ENCODE measurements at regions not wholly inside any gene's neighbourhood (a gene's known extent, or its start where the extent isn't known, plus 50 kb on each side); places are given as distances from the start of the nearest gene placed in this dataset.
A peak's percentile ranks its signal among the peaks of the same experiment; 100 is the strongest.

DNA sequence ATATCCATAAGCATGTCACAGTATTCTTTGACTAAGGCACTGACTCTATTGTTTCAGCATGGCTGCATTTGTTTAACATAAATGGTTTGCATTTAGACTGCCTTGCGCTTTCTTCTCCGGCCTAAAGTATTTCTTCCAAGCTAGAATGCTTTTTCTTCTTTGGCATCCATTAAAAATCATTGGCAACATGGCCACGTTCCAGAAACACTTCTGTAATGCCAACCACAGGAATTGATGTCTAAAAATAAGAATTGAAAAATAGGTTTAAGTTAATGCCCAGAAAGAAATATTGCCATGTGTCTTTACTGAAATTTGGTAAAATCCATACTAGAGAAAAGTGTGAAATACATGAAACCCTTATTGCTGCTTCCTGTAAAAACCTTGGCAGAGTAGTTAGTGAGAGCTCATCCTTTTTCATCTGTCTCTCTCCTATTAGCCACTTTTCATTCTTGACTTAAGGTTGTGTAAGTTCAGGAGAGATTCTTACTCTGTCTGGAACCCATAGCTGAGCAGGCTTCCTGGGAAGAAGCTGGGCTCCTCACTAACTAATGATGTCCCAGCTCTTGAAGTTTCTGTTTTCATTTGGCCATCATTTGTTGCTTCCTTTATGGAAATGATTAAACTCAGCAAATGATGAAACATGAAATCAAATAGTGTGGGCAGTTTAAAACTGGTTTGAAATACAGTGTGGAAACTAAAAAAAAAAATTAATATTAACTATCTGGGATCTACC, 58.2 kb upstream of the RPS23 start:
- WGBS, 2 donors, result 90 to 93% methylated on average over 3 of the region's 3 CpGs
- peak overlapping the region in 1 of 2 donors; percentile 46 for H3K27ac ChIP-seq (ENCODE audit: low read depth in 1 of 2, low read length in 1 of 2)
- ATAC-seq (ENCODE audit: insufficient read depth, low FRiP score) (no peak), DNase-seq (no peak)
- no peaks in the 10 kb centered on the region for H3K9me3 ChIP-seq (ENCODE audit: control insufficient read depth in 4 of 4, insufficient read depth in 3 of 4, low read length in 3 of 4)
- H3K4me1 ChIP-seq (ENCODE audit: control insufficient read depth in 5 of 5, insufficient read depth in 5 of 5, low read length in 5 of 5), result peaks cover 0 to 5% (median 0%) of the 10 kb centered on the region in 5 donors
- no peaks in the 10 kb centered on the region for H3K27me3 ChIP-seq (ENCODE audit: control insufficient read depth in 3 of 3, insufficient read depth in 3 of 3, low read length in 2 of 3)
- no peak for TF ChIP-seq CTCF (IDR thresholded peaks at IDR 0.05; ENCODE audit: control extremely low read depth, extremely low read depth)
- no peaks in the 10 kb centered on the region for H3K36me3 ChIP-seq (ENCODE audit: control insufficient read depth in 4 of 4, insufficient read depth in 4 of 4, low read length in 4 of 4)
- no peak overlapping the region for H3K4me3 ChIP-seq
- H3K9ac ChIP-seq (ENCODE audit: insufficient read depth in 1 of 2, low read length in 2 of 2), result no peak overlapping the region

- no peak for TF ChIP-seq CTCF (IDR thresholded peaks at IDR 0.05; ENCODE audit: control extremely low read depth, extremely low read depth)
- Histone ChIP-seq H3K27ac (ENCODE audit: low read depth in 1 of 2, low read length in 1 of 2) (peak overlapping the region; percentile 54 to 83), H3K36me3 (ENCODE audit: control insufficient read depth in 4 of 4, insufficient read depth in 4 of 4, low read length in 4 of 4) (no peaks in the 10 kb centered on the region), H3K4me3 (no peak overlapping the region), H3K4me1 (ENCODE audit: control insufficient read depth in 5 of 5, insufficient read depth in 5 of 5, low read length in 5 of 5) (peaks cover 0 to 6% (median 0%) of the 10 kb centered on the region in 5 donors), H3K27me3 (ENCODE audit: control insufficient read depth in 3 of 3, insufficient read depth in 3 of 3, low read length in 2 of 3) (no peaks in the 10 kb centered on the region), H3K9me3 (ENCODE audit: control insufficient read depth in 4 of 4, insufficient read depth in 3 of 4, low read length in 3 of 4) (no peaks in the 10 kb centered on the region), H3K9ac (ENCODE audit: insufficient read depth in 1 of 2, low read length in 2 of 2) (no peak overlapping the region)
- DNase-seq, result no peak
- 85 to 92% methylated on average over 5 of the region's 5 CpGs for WGBS, 2 donors
- ATAC-seq (ENCODE audit: insufficient read depth, low FRiP score), result no peak
Measured at GRCh38 chr5:82335806-82336205, 57.7 kb upstream of the RPS23 start.

- no peak overlapping the region for H3K4me3 ChIP-seq
- no peaks in the 10 kb centered on the region for H3K9me3 ChIP-seq (ENCODE audit: control insufficient read depth in 4 of 4, insufficient read depth in 3 of 4, low read length in 3 of 4)
- peaks cover 0 to 6% (median 0%) of the 10 kb centered on the region in 5 donors for H3K4me1 ChIP-seq (ENCODE audit: control insufficient read depth in 5 of 5, insufficient read depth in 5 of 5, low read length in 5 of 5)
- H3K27me3 ChIP-seq (ENCODE audit: control insufficient read depth in 3 of 3, insufficient read depth in 3 of 3, low read length in 2 of 3), result no peaks in the 10 kb centered on the region
- H3K9ac ChIP-seq (ENCODE audit: insufficient read depth in 1 of 2, low read length in 2 of 2), result no peak overlapping the region
- no peak for TF ChIP-seq CTCF (IDR thresholded peaks at IDR 0.05; ENCODE audit: control extremely low read depth, extremely low read depth)
- H3K36me3 ChIP-seq (ENCODE audit: control insufficient read depth in 4 of 4, insufficient read depth in 4 of 4, low read length in 4 of 4), result no peaks in the 10 kb centered on the region
- 29 to 39% methylated on average over 4 of the region's 4 CpGs for WGBS, 2 donors
- ATAC-seq (ENCODE audit: insufficient read depth, low FRiP score) (peak; percentile 36), DNase-seq (peak in 1 of 3 donors; percentile 59)
- H3K27ac ChIP-seq (ENCODE audit: low read depth in 1 of 2, low read length in 1 of 2), result peak overlapping the region; percentile 14 to 83
Measured at GRCh38 chr5:82334856-82335255, 56.7 kb upstream of the RPS23 start.
